ENCODE measurements at regions not wholly inside any gene's neighbourhood (a gene's known extent, or its start where the extent isn't known, plus 50 kb on each side); places are given as distances from the start of the nearest gene placed in this dataset.

GRCh38 chr5:3225201-3225960 is 370.3 kb upstream of the IRX1 start:
- H3K36me3 Mint-ChIP-seq (ENCODE audit: insufficient read depth) = no peaks in the 10 kb centered on the region
- no peak overlapping the region for H3K27ac Mint-ChIP-seq
- peaks cover 35% of the 10 kb centered on the region for H3K27me3 Mint-ChIP-seq
- H3K4me3 Mint-ChIP-seq (ENCODE audit: low read depth) = no peak overlapping the region
- H3K9me3 Mint-ChIP-seq (ENCODE audit: low read depth) = peaks cover 2% of the 10 kb centered on the region
- no peaks in the 10 kb centered on the region for H3K4me1 Mint-ChIP-seq (ENCODE audit: low read depth)
- no peak for DNase-seq (ENCODE audit: low spot score, unreplicated experiment)
- no peak for TF ChIP-seq CTCF (IDR thresholded peaks at IDR 0.05; ENCODE audit: unreplicated experiment)

GRCh38 chr5:3222924-3223323 is 372.7 kb upstream of the IRX1 start:
- no peaks in the 10 kb centered on the region for H3K36me3 Mint-ChIP-seq (ENCODE audit: insufficient read depth)
- H3K27ac Mint-ChIP-seq = no peak overlapping the region
- H3K4me3 Mint-ChIP-seq (ENCODE audit: low read depth) = no peak overlapping the region
- no peak for TF ChIP-seq CTCF (IDR thresholded peaks at IDR 0.05; ENCODE audit: unreplicated experiment)
- no peaks in the 10 kb centered on the region for H3K4me1 Mint-ChIP-seq (ENCODE audit: low read depth)
- peaks cover 2% of the 10 kb centered on the region for H3K9me3 Mint-ChIP-seq (ENCODE audit: low read depth)
- no peak for DNase-seq (ENCODE audit: low spot score, unreplicated experiment)
- H3K27me3 Mint-ChIP-seq = peaks cover 37% of the 10 kb centered on the region

- TF ChIP-seq CTCF (IDR thresholded peaks at IDR 0.05; ENCODE audit: unreplicated experiment) = no peak
- Mint-ChIP-seq H3K9me3 (ENCODE audit: low read depth) (no peaks in the 10 kb centered on the region), H3K27ac (no peak overlapping the region), H3K4me3 (ENCODE audit: low read depth) (no peak overlapping the region), H3K36me3 (ENCODE audit: insufficient read depth) (no peaks in the 10 kb centered on the region), H3K27me3 (peaks cover 47% of the 10 kb centered on the region), H3K4me1 (ENCODE audit: low read depth) (no peaks in the 10 kb centered on the region)
- no peak for DNase-seq (ENCODE audit: low spot score, unreplicated experiment)
These were observed 374.2 kb upstream of the IRX1 start for GRCh38 chr5:3221432-3221831.

- no peaks in the 10 kb centered on the region for H3K4me1 Mint-ChIP-seq (ENCODE audit: low read depth)
- H3K9me3 Mint-ChIP-seq (ENCODE audit: low read depth) = no peaks in the 10 kb centered on the region
- peaks cover 54% of the 10 kb centered on the region for H3K27me3 Mint-ChIP-seq
- no peaks in the 10 kb centered on the region for H3K36me3 Mint-ChIP-seq (ENCODE audit: insufficient read depth)
- DNase-seq (ENCODE audit: low spot score, unreplicated experiment) = no peak
- no peak for TF ChIP-seq CTCF (IDR thresholded peaks at IDR 0.05; ENCODE audit: unreplicated experiment)
- H3K27ac Mint-ChIP-seq = no peak overlapping the region
- H3K4me3 Mint-ChIP-seq (ENCODE audit: low read depth) = no peak overlapping the region
These were observed 374.9 kb upstream of the IRX1 start for GRCh38 chr5:3220638-3221288.

- no peak overlapping the region for H3K27ac Mint-ChIP-seq
- H3K9me3 Mint-ChIP-seq (ENCODE audit: low read depth) = no peaks in the 10 kb centered on the region
- H3K36me3 Mint-ChIP-seq (ENCODE audit: insufficient read depth) = no peaks in the 10 kb centered on the region
- no peak for DNase-seq (ENCODE audit: low spot score, unreplicated experiment)
- H3K4me3 Mint-ChIP-seq (ENCODE audit: low read depth) = no peak overlapping the region
- peaks cover 51% of the 10 kb centered on the region for H3K27me3 Mint-ChIP-seq
- no peaks in the 10 kb centered on the region for H3K4me1 Mint-ChIP-seq (ENCODE audit: low read depth)
- TF ChIP-seq CTCF (IDR thresholded peaks at IDR 0.05; ENCODE audit: unreplicated experiment) = no peak
These were observed 375.4 kb upstream of the IRX1 start for GRCh38 chr5:3220201-3220600.
